DND-41 (cell line): ENCODE measurements at regions not wholly inside any gene's neighbourhood (a gene's known extent, or its start where the extent isn't known, plus 50 kb on each side); places are given as distances from the start of the nearest gene placed in this dataset.

Experiments used
- ATAC-seq: fragments of 200-7000 bp; cut with Tn5 transposase; 3 replicates; pipeline ENCODE4 v1.9.1; 2021; ENCODE audit warnings: low read depth; ENCODE audit not compliant: insufficient read depth
- DNase-seq: peaks from one replicate; pipeline ENCODE4 v3.0.0-alpha.2; 2020
- H2AFZ ChIP-seq: 2 replicates; pipeline ENCODE4 v1.6.0; 2012; ENCODE audit warnings: low read depth, low read length
- H3K27ac ChIP-seq: 2 replicates; pipeline ENCODE4 v1.5.1; 2012; ENCODE audit warnings: low read length, inconsistent platforms
- H3K27me3 ChIP-seq: fragments of 200-600 bp; sonication (generic); 2 replicates; pipeline ENCODE4 v1.6.0; 2012; ENCODE audit warnings: low read length, mild to moderate bottlenecking, inconsistent platforms; ENCODE audit not compliant: insufficient read depth, poor library complexity
- H3K36me3 ChIP-seq: 2 replicates; pipeline ENCODE4 v1.5.1; 2012; ENCODE audit warnings: low read length, inconsistent platforms; ENCODE audit not compliant: insufficient read depth
- H3K4me1 ChIP-seq: 2 replicates; pipeline ENCODE4 v1.5.1; 2012; ENCODE audit warnings: mild to moderate bottlenecking, low read length; ENCODE audit not compliant: insufficient read depth
- H3K4me2 ChIP-seq: 2 replicates; pipeline ENCODE4 v1.6.0; 2012; ENCODE audit warnings: mild to moderate bottlenecking, moderate library complexity, low read length, inconsistent platforms; ENCODE audit not compliant: insufficient read depth
- H3K4me3 ChIP-seq, 2 experiments: fragments of 200-600 bp in 1 of 2; shearing (Covaris generic) in 1 of 2; 2 replicates each; pipeline ENCODE4 v1.5.1; 2012 to 2016; ENCODE audit warnings: inconsistent platforms in 2 of 2, low read length in 2 of 2, mild to moderate bottlenecking in 2 of 2, low read depth in 1 of 2, moderate library complexity in 1 of 2
- H3K79me2 ChIP-seq: 2 replicates; pipeline ENCODE4 v1.6.0; 2012; ENCODE audit warnings: low read length, inconsistent platforms; ENCODE audit not compliant: insufficient read depth
- H3K9ac ChIP-seq: 2 replicates; pipeline ENCODE4 v1.6.0; 2012; ENCODE audit warnings: low read depth, mild to moderate bottlenecking, inconsistent platforms, low read length, moderate library complexity
- H3K9me3 ChIP-seq: 2 replicates; pipeline ENCODE4 v1.5.1; 2012; ENCODE audit warnings: low read length, moderate library complexity, mild to moderate bottlenecking, inconsistent platforms; ENCODE audit not compliant: insufficient read depth, severe bottlenecking
- H4K20me1 ChIP-seq: 2 replicates; pipeline ENCODE4 v1.6.0; 2012; ENCODE audit warnings: low read length; ENCODE audit not compliant: insufficient read depth
- EZH2 ChIP-seq: IDR thresholded peaks from 3 replicates; pipeline ENCODE4 v1.6.1; 2012; ENCODE audit warnings: borderline replicate concordance, low read depth, mild to moderate bottlenecking, moderate library complexity, low read length, inconsistent platforms; ENCODE audit not compliant: severe bottlenecking
- TF ChIP-seq, protein P1 (sequence below): IDR thresholded peaks from 2 replicates; pipeline ENCODE4 v1.5.1; 2012; ENCODE audit warnings: borderline replicate concordance, low read length, moderate library complexity, mild to moderate bottlenecking; ENCODE audit not compliant: poor library complexity, severe bottlenecking; ENCODE audit errors: extremely low read depth

DNA sequence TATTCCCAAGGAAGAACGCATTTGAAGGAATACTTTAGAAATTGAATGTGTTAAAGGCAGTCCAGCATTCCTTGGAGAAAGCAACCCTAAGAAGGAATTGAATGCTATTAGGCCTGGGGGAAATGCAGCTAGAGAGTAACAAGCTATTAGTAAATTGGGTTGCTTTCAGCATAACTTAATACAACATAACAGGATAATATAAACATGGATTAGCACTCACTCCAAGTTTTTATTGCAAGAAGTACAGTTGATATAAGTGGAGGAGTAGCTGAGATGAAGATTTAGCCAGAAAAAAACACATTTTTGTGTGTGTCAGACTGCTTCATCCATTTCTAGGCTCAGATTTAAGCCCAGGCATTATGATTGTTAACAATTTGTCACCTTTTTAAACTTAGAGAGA, 314.6 kb downstream of the MEIS1 start:
- Histone ChIP-seq H3K27ac (no peak overlapping the region), H2AFZ (no peak overlapping the region), H3K36me3 (no peaks in the 10 kb centered on the region), H3K4me2 (no peak overlapping the region), H3K27me3 (no peaks in the 10 kb centered on the region), H3K4me3 (no peak overlapping the region), H3K4me1 (no peaks in the 10 kb centered on the region), H4K20me1 (no peaks in the 10 kb centered on the region), H3K79me2 (no peaks in the 10 kb centered on the region), H3K9me3 (no peaks in the 10 kb centered on the region), H3K9ac (no peak overlapping the region)
- DNase-seq (no peak), ATAC-seq (no peak)
- TF ChIP-seq EZH2, result no peak
- TF ChIP-seq, protein P1, sequence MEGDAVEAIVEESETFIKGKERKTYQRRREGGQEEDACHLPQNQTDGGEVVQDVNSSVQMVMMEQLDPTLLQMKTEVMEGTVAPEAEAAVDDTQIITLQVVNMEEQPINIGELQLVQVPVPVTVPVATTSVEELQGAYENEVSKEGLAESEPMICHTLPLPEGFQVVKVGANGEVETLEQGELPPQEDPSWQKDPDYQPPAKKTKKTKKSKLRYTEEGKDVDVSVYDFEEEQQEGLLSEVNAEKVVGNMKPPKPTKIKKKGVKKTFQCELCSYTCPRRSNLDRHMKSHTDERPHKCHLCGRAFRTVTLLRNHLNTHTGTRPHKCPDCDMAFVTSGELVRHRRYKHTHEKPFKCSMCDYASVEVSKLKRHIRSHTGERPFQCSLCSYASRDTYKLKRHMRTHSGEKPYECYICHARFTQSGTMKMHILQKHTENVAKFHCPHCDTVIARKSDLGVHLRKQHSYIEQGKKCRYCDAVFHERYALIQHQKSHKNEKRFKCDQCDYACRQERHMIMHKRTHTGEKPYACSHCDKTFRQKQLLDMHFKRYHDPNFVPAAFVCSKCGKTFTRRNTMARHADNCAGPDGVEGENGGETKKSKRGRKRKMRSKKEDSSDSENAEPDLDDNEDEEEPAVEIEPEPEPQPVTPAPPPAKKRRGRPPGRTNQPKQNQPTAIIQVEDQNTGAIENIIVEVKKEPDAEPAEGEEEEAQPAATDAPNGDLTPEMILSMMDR, result no peak

DNA sequence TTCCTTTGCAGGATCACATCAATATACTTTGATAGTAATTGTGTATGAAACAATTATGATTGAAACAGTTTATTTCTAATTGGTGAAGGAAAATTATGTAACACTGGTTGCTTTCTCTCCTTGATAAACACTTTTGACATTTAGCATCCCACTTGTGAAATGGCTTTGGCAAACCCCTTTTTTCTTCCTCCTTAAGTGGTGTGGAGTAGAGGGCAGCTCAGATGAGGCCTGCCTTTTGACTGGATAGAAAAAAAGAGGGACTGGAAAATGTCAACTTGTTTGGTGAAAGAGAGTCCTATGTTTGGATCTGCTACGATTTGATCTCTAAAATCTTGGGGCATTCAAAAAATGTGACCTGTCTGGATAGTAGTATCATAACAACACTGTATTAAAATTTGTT, 318.3 kb downstream of the MEIS1 start:
- ATAC-seq (no peak), DNase-seq (no peak)
- Histone ChIP-seq H3K27ac (no peak overlapping the region), H3K9ac (no peak overlapping the region), H3K36me3 (no peaks in the 10 kb centered on the region), H4K20me1 (no peaks in the 10 kb centered on the region), H3K4me3 (no peak overlapping the region), H3K4me2 (no peak overlapping the region), H3K27me3 (no peaks in the 10 kb centered on the region), H2AFZ (no peak overlapping the region), H3K79me2 (no peaks in the 10 kb centered on the region), H3K4me1 (no peaks in the 10 kb centered on the region), H3K9me3 (no peaks in the 10 kb centered on the region)
- no peak for TF ChIP-seq EZH2
- TF ChIP-seq, protein P1, result no peak

DNA sequence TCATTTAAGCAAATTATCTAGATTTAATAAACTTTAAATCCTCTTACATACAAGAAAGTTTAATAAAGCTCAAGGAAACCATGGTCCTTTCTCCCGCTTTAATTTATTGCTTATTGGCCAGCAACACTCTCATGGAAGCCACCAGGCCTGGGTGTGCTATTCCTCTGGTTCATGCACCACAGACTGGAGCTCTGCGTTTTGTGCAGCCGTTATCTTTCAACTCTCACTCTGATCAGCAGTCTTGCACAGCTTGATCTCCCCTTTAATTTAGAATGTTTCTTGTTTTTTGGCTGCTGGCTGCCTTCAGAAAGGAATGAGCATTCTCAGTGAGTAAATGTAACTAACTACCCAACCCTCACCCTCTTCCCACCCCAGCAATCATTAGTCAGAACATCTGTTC, 318.7 kb downstream of the MEIS1 start:
- no peak for ATAC-seq
- H4K20me1 ChIP-seq, result no peaks in the 10 kb centered on the region
- H3K4me3 ChIP-seq, result no peak overlapping the region
- no peaks in the 10 kb centered on the region for H3K79me2 ChIP-seq
- H2AFZ ChIP-seq, result no peak overlapping the region
- no peak overlapping the region for H3K27ac ChIP-seq
- H3K4me2 ChIP-seq, result no peak overlapping the region
- no peaks in the 10 kb centered on the region for H3K4me1 ChIP-seq
- no peak overlapping the region for H3K9ac ChIP-seq
- H3K36me3 ChIP-seq, result no peaks in the 10 kb centered on the region
- no peak for TF ChIP-seq EZH2
- TF ChIP-seq, protein P1, result no peak
- H3K9me3 ChIP-seq, result no peaks in the 10 kb centered on the region
- H3K27me3 ChIP-seq, result no peaks in the 10 kb centered on the region
- no peak for DNase-seq

DNA sequence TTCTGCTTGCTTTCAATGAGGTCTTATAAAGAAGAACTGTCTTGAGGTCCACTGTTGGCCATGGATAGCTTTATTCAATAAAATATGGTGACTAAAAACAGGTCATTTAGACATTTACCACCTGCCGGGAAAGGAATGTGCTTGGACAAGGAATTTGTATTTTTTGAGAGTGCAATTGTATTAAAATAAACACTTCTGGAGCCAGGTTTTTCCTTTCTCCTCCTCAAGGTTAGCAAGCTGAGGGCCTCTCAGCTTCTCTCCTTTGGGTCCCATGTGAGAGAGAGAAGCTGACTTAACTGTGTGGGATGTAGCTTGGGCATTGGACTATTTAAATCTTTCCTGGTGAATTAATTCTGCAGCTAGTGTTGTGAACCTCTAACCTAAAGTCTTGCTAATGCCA, 321.0 kb downstream of the MEIS1 start:
- DNase-seq (no peak), ATAC-seq (no peak)
- no peak overlapping the region for H3K9ac ChIP-seq
- H3K4me3 ChIP-seq, result no peak overlapping the region
- no peaks in the 10 kb centered on the region for H3K4me1 ChIP-seq
- H3K27me3 ChIP-seq, result no peaks in the 10 kb centered on the region
- H4K20me1 ChIP-seq, result no peaks in the 10 kb centered on the region
- no peaks in the 10 kb centered on the region for H3K36me3 ChIP-seq
- no peak overlapping the region for H3K27ac ChIP-seq
- no peak overlapping the region for H3K4me2 ChIP-seq
- no peaks in the 10 kb centered on the region for H3K79me2 ChIP-seq
- TF ChIP-seq, protein P1, result no peak
- no peak for TF ChIP-seq EZH2
- no peak overlapping the region for H2AFZ ChIP-seq
- H3K9me3 ChIP-seq, result no peaks in the 10 kb centered on the region
